ENCODE measurements at regions not wholly inside any gene's neighbourhood (a gene's known extent, or its start where the extent isn't known, plus 50 kb on each side); places are given as distances from the start of the nearest gene placed in this dataset.

GRCh38 chr12:87185367-87185766, 843.8 kb downstream of the C12orf50 start:
- Histone ChIP-seq H3K27me3 (no peaks in the 10 kb centered on the region), H4K20me1 (ENCODE audit: low read depth) (no peaks in the 10 kb centered on the region), H2AFZ (replicated peaks) (no peak overlapping the region), H3K4me3 (no peak overlapping the region), H3F3A (ENCODE audit: low read depth) (no peaks in the 10 kb centered on the region), H3K4me2 (no peak overlapping the region), H3K36me3 (no peaks in the 10 kb centered on the region), H3K4me1 (no peaks in the 10 kb centered on the region), H3K27ac (no peak overlapping the region), H3K9me3 (ENCODE audit: low read depth) (no peaks in the 10 kb centered on the region), H3K79me2 (ENCODE audit: low read depth) (no peaks in the 10 kb centered on the region), H3K9ac (no peak overlapping the region)
- Mint-ChIP-seq H3K27ac (no peak overlapping the region), H3K27me3 (ENCODE audit: insufficient read depth, low read depth) (peaks cover 3% of the 10 kb centered on the region), H3K4me1 (peaks cover 8% of the 10 kb centered on the region), H3K36me3 (no peaks in the 10 kb centered on the region), H3K4me3 (no peak overlapping the region), H3K9me3 (no peaks in the 10 kb centered on the region)
- no peak for DNase-seq (ENCODE audit: low spot score)
- no peak for TF ChIP-seq EZH2phosphoT487 (IDR thresholded peaks at IDR 0.05)
- no peak for TF ChIP-seq EZH2 (IDR thresholded peaks at IDR 0.05)
- TF ChIP-seq CTCF (IDR thresholded peaks at IDR 0.05): no peak

- Mint-ChIP-seq H3K27ac (no peak overlapping the region), H3K36me3 (no peaks in the 10 kb centered on the region), H3K4me3 (no peak overlapping the region), H3K27me3 (ENCODE audit: insufficient read depth, low read depth) (no peaks in the 10 kb centered on the region), H3K9me3 (no peaks in the 10 kb centered on the region), H3K4me1 (peaks cover 8% of the 10 kb centered on the region)
- no peak for DNase-seq (ENCODE audit: low spot score)
- H2AFZ ChIP-seq (replicated peaks): no peak overlapping the region
- no peak overlapping the region for H3K9ac ChIP-seq
- no peaks in the 10 kb centered on the region for H3K9me3 ChIP-seq (ENCODE audit: low read depth)
- no peaks in the 10 kb centered on the region for H3F3A ChIP-seq (ENCODE audit: low read depth)
- H3K4me3 ChIP-seq: no peak overlapping the region
- H3K27ac ChIP-seq: no peak overlapping the region
- H3K27me3 ChIP-seq: no peaks in the 10 kb centered on the region
- no peak overlapping the region for H3K4me2 ChIP-seq
- H4K20me1 ChIP-seq (ENCODE audit: low read depth): no peaks in the 10 kb centered on the region
- H3K36me3 ChIP-seq: no peaks in the 10 kb centered on the region
- no peaks in the 10 kb centered on the region for H3K4me1 ChIP-seq
- TF ChIP-seq EZH2 (IDR thresholded peaks at IDR 0.05) (no peak), CTCF (IDR thresholded peaks at IDR 0.05) (no peak), EZH2phosphoT487 (IDR thresholded peaks at IDR 0.05) (no peak)
- no peaks in the 10 kb centered on the region for H3K79me2 ChIP-seq (ENCODE audit: low read depth)
Observed at GRCh38 chr12:87182696-87183233, 846.4 kb downstream of the C12orf50 start.

GRCh38 chr12:87171356-87171755, 857.8 kb downstream of the C12orf50 start:
- no peak for TF ChIP-seq CTCF (IDR thresholded peaks at IDR 0.05)

More at GRCh38 chr12:87171356-87171755, 857.8 kb downstream of the C12orf50 start:
- H3F3A ChIP-seq (ENCODE audit: low read depth): no peaks in the 10 kb centered on the region
- no peaks in the 10 kb centered on the region for H3K4me1 ChIP-seq
- Mint-ChIP-seq H3K4me3 (no peak overlapping the region), H3K4me1 (no peaks in the 10 kb centered on the region), H3K36me3 (peaks cover 2% of the 10 kb centered on the region), H3K9me3 (peaks cover 10% of the 10 kb centered on the region), H3K27ac (no peak overlapping the region), H3K27me3 (ENCODE audit: insufficient read depth, low read depth) (no peaks in the 10 kb centered on the region)
- H3K27ac ChIP-seq: no peak overlapping the region
- no peaks in the 10 kb centered on the region for H4K20me1 ChIP-seq (ENCODE audit: low read depth)
- no peaks in the 10 kb centered on the region for H3K79me2 ChIP-seq (ENCODE audit: low read depth)
- DNase-seq (ENCODE audit: low spot score): no peak
- no peak overlapping the region for H3K9ac ChIP-seq
- no peak overlapping the region for H3K4me3 ChIP-seq
- H2AFZ ChIP-seq (replicated peaks): no peak overlapping the region
- no peaks in the 10 kb centered on the region for H3K27me3 ChIP-seq
- no peaks in the 10 kb centered on the region for H3K36me3 ChIP-seq
- no peak overlapping the region for H3K4me2 ChIP-seq
- H3K9me3 ChIP-seq (ENCODE audit: low read depth): peaks cover 5% of the 10 kb centered on the region
